GM13977 (cell line): ENCODE measurements at regions not wholly inside any gene's neighbourhood (a gene's known extent, or its start where the extent isn't known, plus 50 kb on each side); places are given as distances from the start of the nearest gene placed in this dataset.
A peak's percentile ranks its signal among the peaks of the same experiment; 100 is the strongest.

Experiments used
- DNase-seq: peaks from one replicate; pipeline ENCODE4 v3.0.0; 2012; ENCODE audit warnings: low spot score
- in situ Hi-C: fragments of 300-500 bp; cut with MboI; formaldehyde crosslinking; loops from one replicate; pipeline ENCODE4 v1.12.0; 2022; ENCODE audit warnings: low sequenced_read_pairs, low pct_unique_long_range_greater_than_20kb, mixed read lengths, inconsistent platforms; ENCODE audit not compliant: unreplicated experiment
- TF ChIP-seq, protein P1 (sequence below): IDR thresholded peaks from 2 replicates; pipeline ENCODE4 v1.5.1; 2012; ENCODE audit warnings: mild to moderate bottlenecking, control low read depth; ENCODE audit not compliant: insufficient read depth; ENCODE audit errors: extremely low read depth, missing control alignments

DNA sequence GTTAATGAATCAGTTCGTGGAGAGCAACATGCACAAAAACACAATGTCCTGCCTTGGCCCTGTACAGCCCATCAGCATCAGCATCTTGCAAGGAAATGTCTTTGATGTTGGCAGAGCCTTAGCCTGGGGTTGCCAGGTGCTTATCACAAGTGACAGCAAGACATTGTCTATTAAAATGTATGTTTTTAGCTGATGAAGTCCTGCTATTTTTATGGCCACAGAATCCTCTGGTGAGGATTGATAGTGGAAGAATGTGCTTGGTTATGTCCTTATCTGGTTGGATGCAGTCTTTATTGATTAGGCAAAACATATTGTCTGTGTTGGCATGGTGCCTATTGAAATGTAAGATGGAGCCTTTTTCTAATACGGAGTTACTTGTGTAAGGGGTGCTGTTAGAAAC, 1427.0 kb upstream of the MIR17HG start:
- TF ChIP-seq, protein P1, sequence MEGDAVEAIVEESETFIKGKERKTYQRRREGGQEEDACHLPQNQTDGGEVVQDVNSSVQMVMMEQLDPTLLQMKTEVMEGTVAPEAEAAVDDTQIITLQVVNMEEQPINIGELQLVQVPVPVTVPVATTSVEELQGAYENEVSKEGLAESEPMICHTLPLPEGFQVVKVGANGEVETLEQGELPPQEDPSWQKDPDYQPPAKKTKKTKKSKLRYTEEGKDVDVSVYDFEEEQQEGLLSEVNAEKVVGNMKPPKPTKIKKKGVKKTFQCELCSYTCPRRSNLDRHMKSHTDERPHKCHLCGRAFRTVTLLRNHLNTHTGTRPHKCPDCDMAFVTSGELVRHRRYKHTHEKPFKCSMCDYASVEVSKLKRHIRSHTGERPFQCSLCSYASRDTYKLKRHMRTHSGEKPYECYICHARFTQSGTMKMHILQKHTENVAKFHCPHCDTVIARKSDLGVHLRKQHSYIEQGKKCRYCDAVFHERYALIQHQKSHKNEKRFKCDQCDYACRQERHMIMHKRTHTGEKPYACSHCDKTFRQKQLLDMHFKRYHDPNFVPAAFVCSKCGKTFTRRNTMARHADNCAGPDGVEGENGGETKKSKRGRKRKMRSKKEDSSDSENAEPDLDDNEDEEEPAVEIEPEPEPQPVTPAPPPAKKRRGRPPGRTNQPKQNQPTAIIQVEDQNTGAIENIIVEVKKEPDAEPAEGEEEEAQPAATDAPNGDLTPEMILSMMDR, result no peak
- in situ Hi-C loops, result no loop called here
- DNase-seq, result no peak

DNA sequence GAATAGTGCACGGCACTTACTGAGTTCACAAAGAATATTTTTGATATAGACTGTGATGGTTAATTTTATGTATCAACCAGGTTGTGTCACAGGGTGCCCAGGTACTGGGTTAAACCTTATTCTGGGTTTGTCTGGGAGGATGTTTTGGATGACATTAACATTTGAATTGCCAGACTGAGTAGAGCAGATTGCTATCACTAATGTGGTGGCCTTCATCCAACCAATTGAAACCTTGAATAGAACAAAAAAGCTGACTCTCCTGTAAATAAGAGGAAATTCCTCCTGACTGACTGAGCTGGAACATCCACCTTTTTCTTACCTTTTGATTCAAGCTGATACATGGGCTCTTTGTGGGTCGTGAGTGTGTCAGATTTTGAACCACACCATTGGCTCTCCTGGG, 1424.4 kb upstream of the MIR17HG start:
- DNase-seq, result no peak
- TF ChIP-seq, protein P1, result no peak
- in situ Hi-C loops, result no loop called here

- DNase-seq, result no peak
- in situ Hi-C loops, result no loop called here
- TF ChIP-seq, protein P1, result no peak
These were observed 1423.8 kb upstream of the MIR17HG start for GRCh38 chr13:89923736-89924135.

GRCh38 chr13:89925107-89925506, 1422.4 kb upstream of the MIR17HG start:
- TF ChIP-seq, protein P1, result peak; percentile 44
- DNase-seq, result peak; percentile 14
- in situ Hi-C loops, result no loop called here

DNA sequence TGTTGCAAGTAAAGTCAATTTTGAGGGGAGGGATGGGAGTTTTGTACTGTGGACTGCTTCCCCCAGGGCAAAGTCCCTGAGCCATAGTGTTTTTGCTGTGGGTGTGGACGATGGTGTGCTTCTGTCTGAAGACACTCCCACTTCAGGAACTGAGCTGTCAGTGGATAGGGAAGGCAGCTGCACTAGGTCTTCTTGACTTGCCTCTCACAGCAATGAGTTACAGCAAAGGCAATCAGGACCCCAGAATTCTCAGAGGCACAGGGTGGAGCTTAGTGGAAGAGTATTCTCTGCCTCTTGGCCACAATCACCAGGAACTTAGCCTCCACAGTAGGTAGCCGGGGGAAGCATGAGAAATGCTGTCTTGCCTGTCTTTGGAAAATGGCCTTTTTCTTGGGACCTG, 1416.6 kb upstream of the MIR17HG start:
- TF ChIP-seq, protein P1, result no peak

GRCh38 chr13:89932902-89933301, 1414.6 kb upstream of the MIR17HG start:
- in situ Hi-C loops, result no loop called here
- TF ChIP-seq, protein P1, result no peak
- no peak for DNase-seq

More for the DNA sequence above, 1416.6 kb upstream of the MIR17HG start:
- in situ Hi-C loops, result no loop called here
- DNase-seq, result no peak

DNA sequence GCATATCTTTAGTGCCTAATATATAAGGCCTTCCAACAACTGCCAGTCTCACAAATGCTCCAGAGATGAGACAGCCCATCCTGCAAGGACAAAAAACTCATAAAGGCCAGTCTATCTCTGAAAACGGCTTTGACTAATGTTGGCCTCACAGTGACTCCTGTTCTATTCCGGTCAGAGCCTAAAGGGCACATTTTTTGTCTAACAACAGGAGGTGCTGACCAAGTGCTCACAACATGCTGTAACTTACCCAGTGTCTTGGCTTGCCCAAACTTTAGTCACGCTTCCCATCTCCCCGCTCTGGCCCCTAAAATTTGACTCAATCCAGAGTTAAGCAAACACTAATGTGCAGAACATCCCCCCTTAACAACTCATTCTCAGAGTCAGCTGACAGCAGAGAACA, 1411.2 kb upstream of the MIR17HG start:
- DNase-seq, result no peak
- TF ChIP-seq, protein P1, result no peak
- in situ Hi-C loops, result no loop called here
